SU-DHL-6 (cell line): ENCODE measurements at regions not wholly inside any gene's neighbourhood (a gene's known extent, or its start where the extent isn't known, plus 50 kb on each side); places are given as distances from the start of the nearest gene placed in this dataset.

ENCODE experiments used
- CTCF ChIP-seq: fragments of 200-600 bp; sonication (generic); IDR thresholded peaks from one replicate; pipeline ENCODE4 v1.5.1; 2017; ENCODE audit warnings: antibody characterized with exemption, mild to moderate bottlenecking, low read length, moderate library complexity; ENCODE audit not compliant: insufficient read depth, poor library complexity, severe bottlenecking
- EZH2phosphoT487 ChIP-seq: fragments of 200-600 bp; sonication (generic), shearing (Covaris generic); conservative IDR thresholded peaks from 2 replicates; pipeline ENCODE4 v1.6.1; 2018; ENCODE audit warnings: mild to moderate bottlenecking, antibody characterized with exemption, low read length, moderate library complexity, mixed read lengths

DNA sequence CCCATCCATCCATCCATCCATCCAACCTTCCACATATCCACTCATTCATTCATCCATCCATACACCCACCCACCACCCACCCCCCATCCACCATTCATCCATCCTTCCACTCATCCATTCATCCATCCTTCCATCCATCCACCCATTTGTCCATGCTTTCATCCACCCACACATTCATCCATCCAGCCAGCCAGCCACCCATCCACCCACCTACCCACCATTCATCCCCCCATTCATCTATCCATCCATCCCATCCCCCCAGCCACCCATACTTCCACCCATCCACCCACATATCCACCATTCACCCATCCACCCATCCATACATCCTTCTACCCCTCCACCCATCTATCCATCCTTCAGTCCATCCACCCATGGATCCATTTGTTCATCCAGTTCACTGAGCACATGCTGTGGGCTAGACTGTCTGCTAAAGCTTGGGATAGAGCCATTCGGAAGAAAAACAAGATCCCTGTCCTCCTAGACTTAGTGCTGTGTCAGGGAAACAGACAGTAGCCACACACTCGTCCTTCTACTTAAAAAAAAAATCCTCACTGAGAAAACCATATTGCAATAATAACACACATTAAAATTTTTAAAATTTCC is 377.5 kb downstream of the ADGRD1 start:
- TF ChIP-seq CTCF, result no peak
- no peak for TF ChIP-seq EZH2phosphoT487
